ENCODE measurements at regions not wholly inside any gene's neighbourhood (a gene's known extent, or its start where the extent isn't known, plus 50 kb on each side); places are given as distances from the start of the nearest gene placed in this dataset.

GRCh38 chr3:3600665-3601340, 198.4 kb upstream of the LRRN1 start:
- Histone ChIP-seq H3K36me3 (ENCODE audit: control insufficient read depth, insufficient read depth, low read length) (no peaks in the 10 kb centered on the region), H3K9me3 (ENCODE audit: control insufficient read depth, insufficient read depth, low read depth, low read length) (no peaks in the 10 kb centered on the region), H3K4me3 (ENCODE audit: low read depth, low read length) (no peak overlapping the region), H3K27ac (ENCODE audit: low read depth, low read length) (no peak overlapping the region), H3K27me3 (ENCODE audit: control insufficient read depth, insufficient read depth, low read length) (no peaks in the 10 kb centered on the region), H3K9ac (ENCODE audit: low read length) (no peak overlapping the region), H3K4me1 (ENCODE audit: control insufficient read depth, insufficient read depth, low read length) (peaks cover 12% of the 10 kb centered on the region)

- H3K9me3 ChIP-seq (ENCODE audit: control insufficient read depth, insufficient read depth, low read depth, low read length), result no peaks in the 10 kb centered on the region
- no peak overlapping the region for H3K27ac ChIP-seq (ENCODE audit: low read depth, low read length)
- H3K4me3 ChIP-seq (ENCODE audit: low read depth, low read length), result no peak overlapping the region
- no peaks in the 10 kb centered on the region for H3K27me3 ChIP-seq (ENCODE audit: control insufficient read depth, insufficient read depth, low read length)
- H3K4me1 ChIP-seq (ENCODE audit: control insufficient read depth, insufficient read depth, low read length), result no peaks in the 10 kb centered on the region
- no peaks in the 10 kb centered on the region for H3K36me3 ChIP-seq (ENCODE audit: control insufficient read depth, insufficient read depth, low read length)
- no peak overlapping the region for H3K9ac ChIP-seq (ENCODE audit: low read length)
Observed at GRCh38 chr3:3599016-3599415, 200.2 kb upstream of the LRRN1 start.

- H3K9me3 ChIP-seq (ENCODE audit: control insufficient read depth, insufficient read depth, low read depth, low read length), result no peaks in the 10 kb centered on the region
- H3K9ac ChIP-seq (ENCODE audit: low read length), result no peak overlapping the region
- no peak overlapping the region for H3K4me3 ChIP-seq (ENCODE audit: low read depth, low read length)
- H3K27me3 ChIP-seq (ENCODE audit: control insufficient read depth, insufficient read depth, low read length), result no peaks in the 10 kb centered on the region
- H3K4me1 ChIP-seq (ENCODE audit: control insufficient read depth, insufficient read depth, low read length), result no peaks in the 10 kb centered on the region
- H3K36me3 ChIP-seq (ENCODE audit: control insufficient read depth, insufficient read depth, low read length), result no peaks in the 10 kb centered on the region
- no peak overlapping the region for H3K27ac ChIP-seq (ENCODE audit: low read depth, low read length)
Observed at GRCh38 chr3:3594986-3595385, 204.2 kb upstream of the LRRN1 start.

- Histone ChIP-seq H3K4me3 (ENCODE audit: low read depth, low read length) (no peak overlapping the region), H3K9me3 (ENCODE audit: control insufficient read depth, insufficient read depth, low read depth, low read length) (no peaks in the 10 kb centered on the region), H3K27ac (ENCODE audit: low read depth, low read length) (no peak overlapping the region), H3K9ac (ENCODE audit: low read length) (no peak overlapping the region), H3K27me3 (ENCODE audit: control insufficient read depth, insufficient read depth, low read length) (no peaks in the 10 kb centered on the region), H3K36me3 (ENCODE audit: control insufficient read depth, insufficient read depth, low read length) (no peaks in the 10 kb centered on the region), H3K4me1 (ENCODE audit: control insufficient read depth, insufficient read depth, low read length) (no peaks in the 10 kb centered on the region)
Observed at GRCh38 chr3:3589715-3590130, 209.5 kb upstream of the LRRN1 start.

- Histone ChIP-seq H3K36me3 (ENCODE audit: control insufficient read depth, insufficient read depth, low read length) (no peaks in the 10 kb centered on the region), H3K4me1 (ENCODE audit: control insufficient read depth, insufficient read depth, low read length) (no peaks in the 10 kb centered on the region), H3K9ac (ENCODE audit: low read length) (no peak overlapping the region)
Observed at GRCh38 chr3:3587647-3587972, 211.6 kb upstream of the LRRN1 start.

GRCh38 chr3:3586843-3587646, 212.2 kb upstream of the LRRN1 start:
- no peaks in the 10 kb centered on the region for H3K4me1 ChIP-seq (ENCODE audit: control insufficient read depth, insufficient read depth, low read length)
- no peaks in the 10 kb centered on the region for H3K9me3 ChIP-seq (ENCODE audit: control insufficient read depth, insufficient read depth, low read depth, low read length)
- H3K36me3 ChIP-seq (ENCODE audit: control insufficient read depth, insufficient read depth, low read length), result no peaks in the 10 kb centered on the region

More at GRCh38 chr3:3587647-3587972, 211.6 kb upstream of the LRRN1 start:
- no peak overlapping the region for H3K27ac ChIP-seq (ENCODE audit: low read depth, low read length)
- H3K9me3 ChIP-seq (ENCODE audit: control insufficient read depth, insufficient read depth, low read depth, low read length), result no peaks in the 10 kb centered on the region
- H3K4me3 ChIP-seq (ENCODE audit: low read depth, low read length), result no peak overlapping the region
- H3K27me3 ChIP-seq (ENCODE audit: control insufficient read depth, insufficient read depth, low read length), result no peaks in the 10 kb centered on the region

GRCh38 chr3:3586336-3586735, 212.9 kb upstream of the LRRN1 start:
- no peak overlapping the region for H3K4me3 ChIP-seq (ENCODE audit: low read depth, low read length)
- H3K9ac ChIP-seq (ENCODE audit: low read length), result no peak overlapping the region
- H3K4me1 ChIP-seq (ENCODE audit: control insufficient read depth, insufficient read depth, low read length), result no peaks in the 10 kb centered on the region
- no peak overlapping the region for H3K27ac ChIP-seq (ENCODE audit: low read depth, low read length)
- H3K27me3 ChIP-seq (ENCODE audit: control insufficient read depth, insufficient read depth, low read length), result no peaks in the 10 kb centered on the region
- no peaks in the 10 kb centered on the region for H3K9me3 ChIP-seq (ENCODE audit: control insufficient read depth, insufficient read depth, low read depth, low read length)
- no peaks in the 10 kb centered on the region for H3K36me3 ChIP-seq (ENCODE audit: control insufficient read depth, insufficient read depth, low read length)

More at GRCh38 chr3:3586843-3587646, 212.2 kb upstream of the LRRN1 start:
- no peak overlapping the region for H3K4me3 ChIP-seq (ENCODE audit: low read depth, low read length)
- H3K27me3 ChIP-seq (ENCODE audit: control insufficient read depth, insufficient read depth, low read length), result no peaks in the 10 kb centered on the region
- H3K9ac ChIP-seq (ENCODE audit: low read length), result no peak overlapping the region
- H3K27ac ChIP-seq (ENCODE audit: low read depth, low read length), result no peak overlapping the region

- Histone ChIP-seq H3K4me1 (ENCODE audit: control insufficient read depth, insufficient read depth, low read length) (no peaks in the 10 kb centered on the region), H3K27ac (ENCODE audit: low read depth, low read length) (no peak overlapping the region), H3K36me3 (ENCODE audit: control insufficient read depth, insufficient read depth, low read length) (no peaks in the 10 kb centered on the region), H3K4me3 (ENCODE audit: low read depth, low read length) (no peak overlapping the region), H3K9ac (ENCODE audit: low read length) (no peak overlapping the region), H3K27me3 (ENCODE audit: control insufficient read depth, insufficient read depth, low read length) (no peaks in the 10 kb centered on the region), H3K9me3 (ENCODE audit: control insufficient read depth, insufficient read depth, low read depth, low read length) (no peaks in the 10 kb centered on the region)
Observed at GRCh38 chr3:3579658-3580057, 219.6 kb upstream of the LRRN1 start.

GRCh38 chr3:3578718-3579117, 220.5 kb upstream of the LRRN1 start:
- Histone ChIP-seq H3K27ac (ENCODE audit: low read depth, low read length) (no peak overlapping the region), H3K27me3 (ENCODE audit: control insufficient read depth, insufficient read depth, low read length) (no peaks in the 10 kb centered on the region), H3K4me1 (ENCODE audit: control insufficient read depth, insufficient read depth, low read length) (no peaks in the 10 kb centered on the region), H3K4me3 (ENCODE audit: low read depth, low read length) (no peak overlapping the region), H3K9ac (ENCODE audit: low read length) (no peak overlapping the region), H3K9me3 (ENCODE audit: control insufficient read depth, insufficient read depth, low read depth, low read length) (no peaks in the 10 kb centered on the region), H3K36me3 (ENCODE audit: control insufficient read depth, insufficient read depth, low read length) (no peaks in the 10 kb centered on the region)

GRCh38 chr3:3577823-3578222, 221.4 kb upstream of the LRRN1 start:
- Histone ChIP-seq H3K4me1 (ENCODE audit: control insufficient read depth, insufficient read depth, low read length) (no peaks in the 10 kb centered on the region), H3K27me3 (ENCODE audit: control insufficient read depth, insufficient read depth, low read length) (no peaks in the 10 kb centered on the region), H3K9me3 (ENCODE audit: control insufficient read depth, insufficient read depth, low read depth, low read length) (no peaks in the 10 kb centered on the region), H3K9ac (ENCODE audit: low read length) (no peak overlapping the region), H3K4me3 (ENCODE audit: low read depth, low read length) (no peak overlapping the region), H3K27ac (ENCODE audit: low read depth, low read length) (no peak overlapping the region), H3K36me3 (ENCODE audit: control insufficient read depth, insufficient read depth, low read length) (no peaks in the 10 kb centered on the region)

- H3K36me3 ChIP-seq (ENCODE audit: control insufficient read depth, insufficient read depth, low read length), result no peaks in the 10 kb centered on the region
- H3K4me3 ChIP-seq (ENCODE audit: low read depth, low read length), result no peak overlapping the region
- H3K4me1 ChIP-seq (ENCODE audit: control insufficient read depth, insufficient read depth, low read length), result no peaks in the 10 kb centered on the region
- H3K27me3 ChIP-seq (ENCODE audit: control insufficient read depth, insufficient read depth, low read length), result no peaks in the 10 kb centered on the region
- H3K9ac ChIP-seq (ENCODE audit: low read length), result no peak overlapping the region
- no peak overlapping the region for H3K27ac ChIP-seq (ENCODE audit: low read depth, low read length)
- no peaks in the 10 kb centered on the region for H3K9me3 ChIP-seq (ENCODE audit: control insufficient read depth, insufficient read depth, low read depth, low read length)
Observed at GRCh38 chr3:3573341-3573740, 225.9 kb upstream of the LRRN1 start.
